Fibroblast of gingiva (primary cell): ENCODE measurements at regions not wholly inside any gene's neighbourhood (a gene's known extent, or its start where the extent isn't known, plus 50 kb on each side); places are given as distances from the start of the nearest gene placed in this dataset.

Experiments used
- DNase-seq: peaks from one replicate; pipeline ENCODE4 v3.0.0-alpha.2; 2011; ENCODE audit warnings: low read depth

- peak; percentile 5 for DNase-seq
Observed at GRCh38 chr4:130486841-130487240, 1390.9 kb downstream of the C4orf33 start.

DNA sequence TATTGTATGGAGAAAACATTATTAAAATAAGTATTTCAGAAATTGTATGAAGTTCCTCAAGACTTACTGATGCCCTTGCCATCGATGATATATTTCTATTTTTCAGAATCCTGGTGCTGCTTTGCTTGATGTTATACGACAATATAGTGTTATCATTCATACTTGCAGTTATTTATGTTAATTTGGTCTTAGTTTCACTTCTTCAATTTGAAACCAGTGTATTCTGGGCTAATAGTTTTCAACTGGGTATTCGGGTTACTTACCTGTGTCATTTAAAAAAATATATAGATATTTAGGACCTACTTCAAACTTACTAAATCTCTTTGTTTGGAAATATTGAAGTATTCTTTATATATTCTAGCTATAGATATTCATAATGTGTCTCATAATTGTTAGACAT, 1414.7 kb downstream of the C4orf33 start:
- DNase-seq: no peak

DNA sequence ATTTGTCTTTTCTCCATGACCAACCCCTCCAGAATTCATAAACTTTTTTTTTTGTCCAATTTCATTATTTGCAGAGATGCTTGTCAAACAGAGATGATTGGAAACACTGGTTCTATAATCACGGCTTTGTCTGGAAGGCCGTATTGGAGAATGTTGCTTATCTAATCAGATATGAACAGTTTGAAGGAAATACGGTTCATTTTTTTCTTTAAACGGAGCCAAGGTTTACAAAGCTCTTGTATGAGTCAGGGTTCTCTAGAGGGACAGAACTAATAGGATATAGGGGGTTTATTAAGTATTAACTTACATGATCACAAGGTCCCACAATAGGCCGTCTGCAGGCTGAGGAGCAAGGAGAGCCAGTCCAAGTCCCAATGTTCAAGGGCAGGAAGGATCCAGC, 1415.8 kb downstream of the C4orf33 start:
- no peak for DNase-seq

- DNase-seq: no peak
Observed at GRCh38 chr4:130524057-130524456, 1428.1 kb downstream of the C4orf33 start.

- no peak for DNase-seq
Observed at GRCh38 chr4:130530505-130530904, 1434.6 kb downstream of the C4orf33 start.

- no peak for DNase-seq
Observed at GRCh38 chr4:130534651-130535050, 1438.7 kb downstream of the C4orf33 start.

- no peak for DNase-seq
Observed at GRCh38 chr4:130542953-130543352, 1447.0 kb downstream of the C4orf33 start.

GRCh38 chr4:130545171-130545570, 1449.2 kb downstream of the C4orf33 start:
- DNase-seq: no peak

DNA sequence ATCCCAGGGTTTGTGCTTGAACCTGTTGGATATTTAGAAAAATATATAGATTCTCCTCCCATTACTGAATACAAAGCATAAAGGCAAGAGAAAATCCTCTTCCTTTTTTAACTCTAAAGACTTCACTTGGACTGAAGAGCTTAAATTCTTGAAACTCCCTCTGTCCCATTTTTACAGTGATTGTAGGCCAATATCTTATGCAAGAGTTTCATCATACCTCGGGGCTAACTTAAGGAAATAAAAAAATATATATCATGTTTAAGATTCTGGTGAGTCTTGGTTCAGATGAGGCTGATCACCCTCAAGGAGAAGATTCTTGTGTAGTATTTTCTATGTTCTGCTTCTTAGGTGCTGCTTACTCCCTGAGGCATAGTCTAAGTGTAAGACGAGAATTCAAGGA, 1449.6 kb downstream of the C4orf33 start:
- DNase-seq: peak; percentile 14

DNA sequence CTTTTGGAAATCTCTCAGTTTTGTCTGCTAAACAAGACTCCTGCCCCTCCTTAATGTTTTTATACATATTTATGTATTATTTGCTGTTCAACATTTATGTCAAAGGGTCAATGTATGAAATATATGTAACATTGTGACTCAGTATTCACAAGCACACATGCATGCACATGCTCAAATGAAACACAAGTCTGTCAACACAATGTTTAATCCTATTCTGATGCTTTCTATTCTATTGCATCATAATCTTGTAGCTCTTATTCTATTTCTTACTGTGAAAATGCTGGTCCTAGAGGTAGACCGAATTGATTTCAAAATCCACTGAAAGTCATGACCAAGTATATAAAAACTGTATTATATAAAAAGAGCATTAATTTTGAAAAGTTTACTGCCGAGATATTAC, 1463.3 kb downstream of the C4orf33 start:
- DNase-seq: no peak

DNA sequence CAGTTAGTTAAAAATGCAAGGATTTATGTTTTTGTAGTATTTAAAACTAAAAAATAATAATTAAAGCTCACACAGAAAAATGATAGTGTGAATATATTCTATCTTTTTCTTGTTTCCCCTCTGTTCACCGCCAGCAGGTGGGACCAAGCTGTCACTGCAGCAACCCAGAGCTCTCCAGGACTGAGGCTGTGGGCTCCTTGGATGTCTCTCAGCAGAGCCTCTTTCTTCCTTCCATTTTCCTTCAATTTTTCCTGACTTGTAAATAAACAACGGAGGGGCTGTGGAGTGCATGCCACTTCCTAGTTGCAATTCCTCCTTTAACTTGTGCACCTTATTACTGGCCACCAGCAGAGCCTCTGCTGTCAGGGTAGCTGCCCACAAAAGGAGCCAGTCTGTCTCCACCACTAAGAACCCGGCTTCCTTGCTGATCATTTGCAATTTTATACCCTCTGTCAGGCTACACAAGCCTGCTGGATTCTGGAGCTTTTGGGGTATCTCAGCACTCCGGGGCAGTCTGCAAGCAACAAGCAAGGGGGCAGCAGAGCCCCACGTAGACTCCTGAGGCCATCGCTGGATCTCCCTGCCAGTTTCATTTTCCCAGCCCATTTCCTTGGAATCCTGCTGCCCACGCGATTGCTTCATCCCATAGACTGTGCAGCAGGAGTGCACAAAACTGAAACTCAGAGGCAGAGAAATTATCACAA, 1467.4 kb downstream of the C4orf33 start:
- DNase-seq: peak; percentile 75

DNA sequence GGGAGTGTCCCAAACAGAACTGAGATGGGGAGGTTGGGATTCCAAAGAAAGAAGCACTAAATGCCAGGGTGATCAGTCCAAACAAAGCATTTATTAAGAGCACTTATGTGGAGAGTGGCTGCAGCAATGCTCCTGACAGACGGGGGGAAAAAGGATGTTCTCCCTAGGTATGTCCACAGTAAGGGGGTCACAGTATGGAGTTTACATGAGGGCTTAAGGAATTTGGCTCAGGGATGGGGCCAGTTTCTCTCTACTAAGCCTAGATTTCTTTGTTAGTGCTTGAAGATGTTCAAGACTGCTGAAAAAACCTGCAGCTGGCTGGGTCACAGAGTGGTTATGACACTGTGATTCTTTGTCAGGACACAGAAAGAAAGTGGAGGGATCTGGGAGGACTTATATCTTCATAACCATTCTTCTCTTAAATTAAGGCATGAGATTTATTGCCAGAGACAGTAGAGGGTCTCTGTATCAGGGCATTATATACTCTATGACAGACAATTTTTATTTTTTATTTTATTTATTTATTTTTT, 1468.0 kb downstream of the C4orf33 start:
- DNase-seq: no peak

DNA sequence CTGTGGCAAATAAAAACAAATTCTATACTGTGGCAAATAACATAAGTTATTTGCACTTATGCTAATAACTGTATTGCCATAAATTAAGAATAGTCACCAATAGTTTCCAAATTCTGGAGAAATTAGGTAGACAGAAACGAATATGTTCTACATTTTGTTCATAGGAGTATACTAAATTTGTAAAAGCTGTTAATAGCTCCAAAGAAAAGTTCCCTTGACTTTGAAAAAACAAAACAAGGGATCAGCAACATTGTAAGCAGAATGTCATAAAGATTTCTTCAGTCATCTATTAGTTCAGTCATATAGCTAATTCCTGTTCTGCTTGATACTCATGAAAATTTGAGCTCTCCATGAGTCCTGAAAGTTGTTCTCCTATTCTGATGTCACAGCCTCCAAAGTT, 1472.8 kb downstream of the C4orf33 start:
- DNase-seq: no peak

- no peak for DNase-seq
Observed at GRCh38 chr4:130573742-130574141, 1477.8 kb downstream of the C4orf33 start.

DNA sequence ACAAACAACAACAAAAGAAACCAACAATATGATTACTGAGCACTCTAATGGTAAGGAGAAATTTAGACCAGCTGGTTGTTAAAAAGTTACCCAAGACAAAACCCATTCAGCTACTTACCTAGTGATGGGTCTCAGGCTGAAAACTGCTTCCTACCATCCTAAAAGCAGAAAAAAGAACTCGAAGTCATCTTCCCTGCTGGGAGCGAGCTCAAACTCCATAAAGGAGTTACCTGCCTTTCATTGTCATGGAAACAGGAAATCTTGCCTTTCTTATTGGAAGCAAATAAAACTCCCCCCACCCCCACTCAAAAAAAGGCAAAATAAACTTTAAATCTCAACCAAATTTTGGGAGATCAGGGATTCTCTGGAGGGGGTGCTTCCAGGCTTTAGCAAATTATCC, 1478.3 kb downstream of the C4orf33 start:
- DNase-seq: no peak

DNA sequence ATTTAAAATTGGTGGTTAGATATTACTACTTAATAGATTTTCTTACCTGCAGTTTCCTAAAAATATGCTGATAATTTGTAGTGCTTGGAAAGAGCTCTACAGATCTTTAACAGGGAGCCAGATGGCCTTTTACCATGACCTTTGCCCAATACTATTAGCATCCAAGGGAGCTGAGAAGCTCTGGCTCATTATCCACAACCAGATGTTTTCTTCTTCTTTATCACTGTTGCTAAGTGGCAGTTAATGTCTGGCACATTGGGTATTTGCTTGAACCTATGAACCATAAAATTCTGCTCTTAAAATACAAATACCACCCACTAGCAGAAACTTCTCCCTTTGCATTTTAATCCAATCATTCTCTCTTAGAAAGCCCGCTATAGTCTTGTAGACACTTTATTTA, 1480.3 kb downstream of the C4orf33 start:
- DNase-seq: no peak

GRCh38 chr4:130591091-130591490, 1495.1 kb downstream of the C4orf33 start:
- no peak for DNase-seq

- DNase-seq: peak; percentile 8
Observed at GRCh38 chr4:130600706-130601105, 1504.8 kb downstream of the C4orf33 start.

- DNase-seq: no peak
Observed at GRCh38 chr4:130603043-130603442, 1507.1 kb downstream of the C4orf33 start.

DNA sequence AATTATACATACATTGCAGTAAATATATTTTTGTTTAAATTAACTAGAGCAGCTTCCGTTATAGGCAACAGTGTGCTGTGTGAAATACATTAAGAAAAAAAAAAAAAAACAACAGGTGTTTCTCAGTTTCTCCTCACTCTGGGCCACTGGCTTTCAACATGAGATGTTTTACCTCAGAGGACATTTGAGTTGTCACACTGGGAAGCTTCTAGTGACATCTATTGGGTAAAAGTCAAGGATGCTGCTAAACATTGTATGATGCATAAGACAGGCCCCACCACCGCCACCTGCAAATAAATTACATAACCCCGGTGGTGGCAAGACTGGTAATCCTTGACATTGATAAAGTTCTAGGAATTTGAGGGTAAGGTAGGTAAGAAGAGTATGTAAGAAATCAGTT, 1512.2 kb downstream of the C4orf33 start:
- DNase-seq: no peak

GRCh38 chr4:130628531-130628930, 1532.6 kb downstream of the C4orf33 start:
- DNase-seq: no peak

GRCh38 chr4:130632731-130633604, 1537.0 kb downstream of the C4orf33 start:
- no peak for DNase-seq

- no peak for DNase-seq
Observed at GRCh38 chr4:130636486-130636885, 1540.5 kb downstream of the C4orf33 start.
